ENCODE measurements at regions not wholly inside any gene's neighbourhood (a gene's known extent, or its start where the extent isn't known, plus 50 kb on each side); places are given as distances from the start of the nearest gene placed in this dataset.

DNA sequence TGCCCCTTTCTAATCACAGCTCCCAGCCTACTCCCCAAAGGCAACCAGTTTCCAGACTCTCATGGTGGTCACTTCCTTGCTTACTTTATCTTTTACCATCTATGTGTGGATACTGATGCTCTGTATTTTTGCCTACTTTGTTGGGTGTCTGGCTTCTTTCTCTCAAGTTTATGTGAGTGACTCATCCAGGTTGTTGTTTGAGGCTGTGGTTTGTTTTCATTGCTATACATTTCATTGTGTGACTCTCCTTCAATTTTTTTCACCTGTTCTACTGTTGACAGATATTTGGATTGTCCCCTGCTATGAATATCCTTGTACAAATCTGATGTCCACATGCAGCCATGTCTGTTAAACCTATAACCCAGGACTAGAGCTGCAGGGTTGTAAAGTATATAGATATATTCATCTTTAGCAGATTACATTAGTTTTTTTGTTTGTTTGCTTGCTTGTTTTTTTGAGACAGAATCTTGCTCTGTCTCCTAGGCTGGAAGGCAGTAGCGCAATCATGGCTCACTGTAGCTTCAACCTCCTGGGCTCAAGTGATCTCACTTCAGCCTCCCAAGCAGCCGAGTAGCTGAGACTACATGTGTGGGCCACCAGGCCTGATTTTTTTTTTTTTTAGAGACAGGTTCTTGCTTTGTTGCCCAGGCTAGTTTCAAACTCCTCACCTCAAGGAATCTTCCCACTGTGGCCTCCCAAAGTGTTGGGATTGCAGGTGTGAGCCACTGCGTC is 72.9 kb upstream of the EEF1E1 start:
- TF ChIP-seq, protein P1, sequence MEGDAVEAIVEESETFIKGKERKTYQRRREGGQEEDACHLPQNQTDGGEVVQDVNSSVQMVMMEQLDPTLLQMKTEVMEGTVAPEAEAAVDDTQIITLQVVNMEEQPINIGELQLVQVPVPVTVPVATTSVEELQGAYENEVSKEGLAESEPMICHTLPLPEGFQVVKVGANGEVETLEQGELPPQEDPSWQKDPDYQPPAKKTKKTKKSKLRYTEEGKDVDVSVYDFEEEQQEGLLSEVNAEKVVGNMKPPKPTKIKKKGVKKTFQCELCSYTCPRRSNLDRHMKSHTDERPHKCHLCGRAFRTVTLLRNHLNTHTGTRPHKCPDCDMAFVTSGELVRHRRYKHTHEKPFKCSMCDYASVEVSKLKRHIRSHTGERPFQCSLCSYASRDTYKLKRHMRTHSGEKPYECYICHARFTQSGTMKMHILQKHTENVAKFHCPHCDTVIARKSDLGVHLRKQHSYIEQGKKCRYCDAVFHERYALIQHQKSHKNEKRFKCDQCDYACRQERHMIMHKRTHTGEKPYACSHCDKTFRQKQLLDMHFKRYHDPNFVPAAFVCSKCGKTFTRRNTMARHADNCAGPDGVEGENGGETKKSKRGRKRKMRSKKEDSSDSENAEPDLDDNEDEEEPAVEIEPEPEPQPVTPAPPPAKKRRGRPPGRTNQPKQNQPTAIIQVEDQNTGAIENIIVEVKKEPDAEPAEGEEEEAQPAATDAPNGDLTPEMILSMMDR (IDR thresholded peaks at IDR 0.05) = no peak
- TF ChIP-seq POLR2A (IDR thresholded peaks at IDR 0.05) = no peak
